ENCODE measurements at regions not wholly inside any gene's neighbourhood (a gene's known extent, or its start where the extent isn't known, plus 50 kb on each side); places are given as distances from the start of the nearest gene placed in this dataset.

DNA sequence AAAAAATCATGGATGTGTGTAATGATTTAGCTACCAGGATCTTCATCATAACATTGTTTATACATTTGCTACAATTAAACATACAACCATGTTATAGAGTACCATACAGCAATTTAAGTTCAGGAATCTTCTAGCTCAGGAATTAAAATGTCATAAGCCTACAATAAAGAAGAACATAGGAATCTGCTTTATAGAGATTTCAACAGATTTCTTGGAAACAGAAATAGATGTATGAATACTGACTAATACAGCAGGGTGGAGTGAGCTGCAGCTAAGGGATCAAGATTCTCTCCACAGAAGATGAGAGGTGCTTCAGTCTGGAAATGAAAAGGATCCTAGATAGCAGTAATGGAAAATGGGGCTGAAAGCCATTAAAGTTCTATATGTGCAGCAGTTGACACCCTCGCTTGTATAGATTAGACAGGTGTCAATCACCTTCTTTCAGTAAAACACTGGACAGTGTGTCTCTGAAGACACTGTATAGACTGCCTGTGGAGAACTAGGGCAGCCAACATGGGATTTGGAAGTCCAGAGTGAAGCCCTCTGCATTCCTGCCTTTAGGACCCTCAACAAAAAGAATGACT is 73.9 kb downstream of the DNTTIP2 start:
- TF ChIP-seq EP300 (IDR thresholded peaks at IDR 0.05) (no peak), POLR2A (IDR thresholded peaks at IDR 0.05) (no peak), POLR2AphosphoS5 (IDR thresholded peaks at IDR 0.05) (no peak)
- TF ChIP-seq, protein P1, sequence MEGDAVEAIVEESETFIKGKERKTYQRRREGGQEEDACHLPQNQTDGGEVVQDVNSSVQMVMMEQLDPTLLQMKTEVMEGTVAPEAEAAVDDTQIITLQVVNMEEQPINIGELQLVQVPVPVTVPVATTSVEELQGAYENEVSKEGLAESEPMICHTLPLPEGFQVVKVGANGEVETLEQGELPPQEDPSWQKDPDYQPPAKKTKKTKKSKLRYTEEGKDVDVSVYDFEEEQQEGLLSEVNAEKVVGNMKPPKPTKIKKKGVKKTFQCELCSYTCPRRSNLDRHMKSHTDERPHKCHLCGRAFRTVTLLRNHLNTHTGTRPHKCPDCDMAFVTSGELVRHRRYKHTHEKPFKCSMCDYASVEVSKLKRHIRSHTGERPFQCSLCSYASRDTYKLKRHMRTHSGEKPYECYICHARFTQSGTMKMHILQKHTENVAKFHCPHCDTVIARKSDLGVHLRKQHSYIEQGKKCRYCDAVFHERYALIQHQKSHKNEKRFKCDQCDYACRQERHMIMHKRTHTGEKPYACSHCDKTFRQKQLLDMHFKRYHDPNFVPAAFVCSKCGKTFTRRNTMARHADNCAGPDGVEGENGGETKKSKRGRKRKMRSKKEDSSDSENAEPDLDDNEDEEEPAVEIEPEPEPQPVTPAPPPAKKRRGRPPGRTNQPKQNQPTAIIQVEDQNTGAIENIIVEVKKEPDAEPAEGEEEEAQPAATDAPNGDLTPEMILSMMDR (IDR thresholded peaks at IDR 0.05): no peak
- no peak for ATAC-seq
- Histone ChIP-seq H3K27me3 (no peaks in the 10 kb centered on the region), H3K27ac (peak overlapping the region; percentile 3 to 13 (median 11)), H3K9me3 (peaks cover 0 to 7% (median 0%) of the 10 kb centered on the region in 3 donors), H3K36me3 (no peaks in the 10 kb centered on the region), H3K4me3 (no peak overlapping the region), H3K4me1 (peaks cover 0 to 19% (median 6%) of the 10 kb centered on the region in 3 donors)
- 92% methylated on average over 1 of the region's 1 CpG for WGBS, 2 donors (ENCODE audit: low coverage in 1 of 2)

DNA sequence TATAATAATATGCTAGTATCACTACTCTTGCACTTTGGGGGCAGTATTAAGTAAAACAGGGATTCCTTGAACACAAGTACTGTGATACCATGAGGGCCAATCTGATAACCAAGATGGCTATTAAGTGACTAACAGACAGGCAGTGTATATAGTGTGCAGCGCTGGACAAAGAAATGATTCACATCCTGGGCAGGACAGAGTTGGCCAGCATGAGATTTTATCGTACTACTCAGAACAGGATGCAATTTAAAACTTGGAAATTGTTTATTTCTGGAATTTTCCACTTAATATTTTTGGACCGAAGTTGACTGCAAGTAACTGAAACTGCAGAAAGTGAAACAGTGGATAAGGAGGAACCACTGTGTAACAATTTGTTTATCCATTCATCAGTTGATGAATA is 74.6 kb downstream of the DNTTIP2 start:
- no peak overlapping the region for H3K4me3 ChIP-seq
- H3K4me1 ChIP-seq: peaks cover 0 to 19% (median 6%) of the 10 kb centered on the region in 3 donors

DNA sequence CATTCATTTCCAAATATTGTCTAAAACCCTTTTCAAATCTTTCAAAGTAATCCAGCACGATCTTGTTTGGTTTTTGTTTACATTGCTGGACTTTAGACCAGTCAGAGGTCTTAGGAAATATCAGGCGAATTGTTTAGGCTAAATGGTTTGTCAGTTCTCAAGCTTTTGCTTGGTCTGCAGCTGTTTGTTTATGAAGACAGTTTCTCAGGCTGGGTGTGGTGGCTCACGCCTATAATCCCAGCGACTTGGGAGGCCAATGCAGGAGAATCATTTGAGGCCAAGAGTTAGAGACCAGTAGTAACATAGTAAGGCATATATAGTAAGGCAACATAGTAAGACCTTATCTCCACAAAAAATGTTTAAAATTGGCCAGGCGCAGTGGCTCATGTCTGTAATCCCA is 77.5 kb downstream of the DNTTIP2 start:
- 78 to 83% methylated on average over 3 to 4 of the region's 5 CpGs for WGBS, 2 donors (ENCODE audit: low coverage in 1 of 2)
- no peak overlapping the region for H3K4me3 ChIP-seq
- no peak for ATAC-seq

More for the DNA sequence above, 74.6 kb downstream of the DNTTIP2 start:
- ATAC-seq: peak; percentile 81
- TF ChIP-seq POLR2A (IDR thresholded peaks at IDR 0.05) (no peak), POLR2AphosphoS5 (IDR thresholded peaks at IDR 0.05) (no peak)
- Histone ChIP-seq H3K36me3 (no peaks in the 10 kb centered on the region), H3K9me3 (peaks cover 0 to 7% (median 0%) of the 10 kb centered on the region in 3 donors), H3K27me3 (no peaks in the 10 kb centered on the region), H3K27ac (peak overlapping the region in 3 of 4 donors; percentile 3 to 11 (median 11))
- WGBS, 2 donors (ENCODE audit: low coverage in 1 of 2): 6 to 43% methylated on average over 3 of the region's 3 CpGs

DNA sequence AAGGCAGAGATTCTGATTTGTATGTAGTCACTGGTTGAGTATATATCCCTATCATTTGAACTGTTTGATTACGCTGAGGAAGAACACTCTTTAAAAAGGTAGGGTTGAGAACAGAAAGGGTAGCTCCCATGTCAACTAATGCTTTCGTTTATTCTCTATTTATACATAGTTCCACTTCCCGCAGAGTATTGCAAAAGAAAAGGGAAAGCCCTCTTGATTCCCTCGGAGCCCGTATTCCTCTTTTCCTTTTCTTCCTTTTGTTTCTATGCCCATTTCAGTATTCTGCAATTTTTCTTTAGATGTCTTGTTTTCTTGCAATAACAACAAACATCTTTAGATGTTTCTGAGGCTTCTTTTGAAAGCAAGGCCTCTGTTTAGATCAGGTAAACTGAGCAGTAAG is 78.2 kb downstream of the DNTTIP2 start:
- WGBS, 2 donors (ENCODE audit: low coverage in 1 of 2): 95 to 96% methylated on average over 5 of the region's 5 CpGs

More for the DNA sequence above, 77.5 kb downstream of the DNTTIP2 start:
- Histone ChIP-seq H3K36me3 (no peaks in the 10 kb centered on the region), H3K27me3 (no peaks in the 10 kb centered on the region), H3K9me3 (no peaks in the 10 kb centered on the region), H3K27ac (no peak overlapping the region), H3K4me1 (peaks cover 0 to 28% (median 6%) of the 10 kb centered on the region in 3 donors)
- TF ChIP-seq POLR2AphosphoS5 (IDR thresholded peaks at IDR 0.05): no peak
- no peak for TF ChIP-seq POLR2A (IDR thresholded peaks at IDR 0.05)
- no peak for TF ChIP-seq EP300 (IDR thresholded peaks at IDR 0.05)
- TF ChIP-seq, protein P1 (IDR thresholded peaks at IDR 0.05): no peak

DNA sequence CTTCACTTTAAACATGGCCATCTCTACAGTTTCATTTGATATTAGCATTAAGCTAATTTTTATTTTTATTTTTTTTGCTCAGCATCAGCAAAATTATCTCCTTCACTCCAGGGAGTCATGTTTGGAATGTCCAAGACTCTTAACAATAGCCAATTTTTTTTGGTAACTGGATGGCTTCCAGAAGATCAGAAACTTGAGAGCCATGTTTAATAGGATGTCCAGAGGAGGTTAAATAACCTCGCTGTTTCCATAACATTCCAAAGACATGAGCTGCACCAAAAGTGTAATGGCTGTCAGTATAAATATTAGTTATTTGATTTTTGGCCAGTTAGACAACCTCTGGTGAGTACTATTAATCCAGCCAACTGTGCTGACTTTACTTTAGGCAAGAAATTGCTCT is 80.7 kb downstream of the DNTTIP2 start:
- TF ChIP-seq, protein P1 (IDR thresholded peaks at IDR 0.05): no peak
- peaks cover 0 to 10% (median 0%) of the 10 kb centered on the region in 3 donors for H3K4me1 ChIP-seq
- no peak for ATAC-seq

More for the DNA sequence above, 78.2 kb downstream of the DNTTIP2 start:
- H3K27ac ChIP-seq: no peak overlapping the region
- H3K4me1 ChIP-seq: peaks cover 0 to 28% (median 6%) of the 10 kb centered on the region in 3 donors
- ATAC-seq: no peak
- no peaks in the 10 kb centered on the region for H3K36me3 ChIP-seq
- H3K4me3 ChIP-seq: no peak overlapping the region
- H3K9me3 ChIP-seq: no peaks in the 10 kb centered on the region
- no peak for TF ChIP-seq EP300 (IDR thresholded peaks at IDR 0.05)
- H3K27me3 ChIP-seq: no peaks in the 10 kb centered on the region

DNA sequence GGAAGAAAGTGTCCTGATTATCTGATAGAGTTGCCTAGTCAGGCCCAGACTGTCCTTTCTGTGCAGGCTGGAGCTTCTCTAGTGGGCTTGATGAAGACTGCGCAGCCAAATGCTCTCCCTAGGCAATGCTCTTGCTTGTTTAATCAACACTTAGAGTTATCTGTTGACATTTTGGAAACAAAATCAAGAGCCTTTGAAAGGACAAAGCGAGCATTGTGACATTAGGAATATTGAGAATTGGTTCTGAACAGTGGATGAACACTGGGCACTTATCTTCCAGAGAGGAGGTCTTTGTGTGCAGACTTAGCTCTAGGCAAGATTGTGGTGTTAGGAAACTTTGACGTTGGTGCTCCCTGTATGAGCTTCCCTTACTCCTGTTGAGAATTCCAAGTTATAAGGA is 94.5 kb downstream of the DNTTIP2 start:
- H3K27me3 ChIP-seq: no peaks in the 10 kb centered on the region
- H3K27ac ChIP-seq: no peak overlapping the region
- no peaks in the 10 kb centered on the region for H3K36me3 ChIP-seq
- H3K4me3 ChIP-seq: no peak overlapping the region
- WGBS, 2 donors (ENCODE audit: low coverage in 1 of 2): 78 to 93% methylated on average over 3 of the region's 3 CpGs
- no peak for ATAC-seq
- H3K9me3 ChIP-seq: peaks cover 0 to 15% (median 0%) of the 10 kb centered on the region in 3 donors
- no peak for TF ChIP-seq POLR2A (IDR thresholded peaks at IDR 0.05)
- TF ChIP-seq, protein P1 (IDR thresholded peaks at IDR 0.05): no peak
- no peaks in the 10 kb centered on the region for H3K4me1 ChIP-seq

More for the DNA sequence above, 80.7 kb downstream of the DNTTIP2 start:
- Histone ChIP-seq H3K4me3 (no peak overlapping the region), H3K9me3 (no peaks in the 10 kb centered on the region), H3K27ac (no peak overlapping the region), H3K27me3 (no peaks in the 10 kb centered on the region), H3K36me3 (no peaks in the 10 kb centered on the region)
- WGBS, 2 donors (ENCODE audit: low coverage in 1 of 2): 0 to 33% methylated on average over 1 of the region's 1 CpG
